Skeletal muscle satellite cell (primary cell): ENCODE measurements at regions not wholly inside any gene's neighbourhood (a gene's known extent, or its start where the extent isn't known, plus 50 kb on each side); places are given as distances from the start of the nearest gene placed in this dataset.

Experiments used
- H3K27me3 ChIP-seq: 2 replicates; pipeline ENCODE4 v1.7.0; 2013; ENCODE audit warnings: low read length; ENCODE audit not compliant: control insufficient read depth, insufficient read depth
- H3K36me3 ChIP-seq: 2 replicates; pipeline ENCODE4 v1.7.0; 2013; ENCODE audit warnings: mild to moderate bottlenecking, control low read depth, low read length; ENCODE audit not compliant: insufficient read depth
- H3K4me1 ChIP-seq: 2 replicates; pipeline ENCODE4 v1.7.0; 2013; ENCODE audit warnings: low read length; ENCODE audit not compliant: control insufficient read depth, insufficient read depth
- H3K4me2 ChIP-seq: 2 replicates; pipeline ENCODE4 v1.7.0; 2013; ENCODE audit warnings: mild to moderate bottlenecking, low read length
- H3K4me3 ChIP-seq: 2 replicates; pipeline ENCODE4 v1.7.0; 2013; ENCODE audit warnings: low read length
- H3K9ac ChIP-seq: 2 replicates; pipeline ENCODE4 v1.7.0; 2013; ENCODE audit warnings: mild to moderate bottlenecking, low read depth, low read length, moderate library complexity
- H3K9me3 ChIP-seq: replicated peaks from 2 replicates; pipeline ENCODE4 v1.7.0; 2013; ENCODE audit warnings: mild to moderate bottlenecking, control low read depth, low read length

- Histone ChIP-seq H3K27me3 (no peaks in the 10 kb centered on the region), H3K4me2 (no peak overlapping the region), H3K4me3 (no peak overlapping the region), H3K4me1 (no peaks in the 10 kb centered on the region), H3K9me3 (no peaks in the 10 kb centered on the region), H3K9ac (no peak overlapping the region), H3K36me3 (no peaks in the 10 kb centered on the region)
Measured at GRCh38 chr18:76144844-76145243, 350.2 kb downstream of the ZNF516 start.

GRCh38 chr18:76142611-76143010 is 352.4 kb downstream of the ZNF516 start:
- Histone ChIP-seq H3K9ac (no peak overlapping the region), H3K9me3 (no peaks in the 10 kb centered on the region), H3K4me2 (no peak overlapping the region), H3K27me3 (no peaks in the 10 kb centered on the region), H3K4me3 (no peak overlapping the region), H3K36me3 (no peaks in the 10 kb centered on the region), H3K4me1 (no peaks in the 10 kb centered on the region)

GRCh38 chr18:76139844-76140243 is 355.2 kb downstream of the ZNF516 start:
- Histone ChIP-seq H3K9me3 (no peaks in the 10 kb centered on the region), H3K9ac (no peak overlapping the region), H3K36me3 (no peaks in the 10 kb centered on the region), H3K4me1 (no peaks in the 10 kb centered on the region), H3K4me2 (no peak overlapping the region), H3K27me3 (no peaks in the 10 kb centered on the region), H3K4me3 (no peak overlapping the region)

GRCh38 chr18:76137216-76137615 is 357.8 kb downstream of the ZNF516 start:
- H3K9me3 ChIP-seq = no peaks in the 10 kb centered on the region
- no peaks in the 10 kb centered on the region for H3K4me1 ChIP-seq
- H3K4me2 ChIP-seq = no peak overlapping the region
- H3K9ac ChIP-seq = no peak overlapping the region
- H3K36me3 ChIP-seq = no peaks in the 10 kb centered on the region
- no peaks in the 10 kb centered on the region for H3K27me3 ChIP-seq
- H3K4me3 ChIP-seq = no peak overlapping the region

GRCh38 chr18:76136701-76137100 is 358.3 kb downstream of the ZNF516 start:
- no peaks in the 10 kb centered on the region for H3K36me3 ChIP-seq
- no peaks in the 10 kb centered on the region for H3K9me3 ChIP-seq
- no peak overlapping the region for H3K4me3 ChIP-seq
- no peak overlapping the region for H3K9ac ChIP-seq
- H3K27me3 ChIP-seq = no peaks in the 10 kb centered on the region
- H3K4me1 ChIP-seq = no peaks in the 10 kb centered on the region
- H3K4me2 ChIP-seq = no peak overlapping the region

GRCh38 chr18:76134628-76135027 is 360.4 kb downstream of the ZNF516 start:
- Histone ChIP-seq H3K27me3 (no peaks in the 10 kb centered on the region), H3K36me3 (no peaks in the 10 kb centered on the region), H3K4me2 (no peak overlapping the region), H3K9ac (no peak overlapping the region), H3K9me3 (no peaks in the 10 kb centered on the region), H3K4me3 (no peak overlapping the region), H3K4me1 (no peaks in the 10 kb centered on the region)

- H3K9ac ChIP-seq = no peak overlapping the region
- no peaks in the 10 kb centered on the region for H3K27me3 ChIP-seq
- no peaks in the 10 kb centered on the region for H3K9me3 ChIP-seq
- H3K4me3 ChIP-seq = no peak overlapping the region
- H3K36me3 ChIP-seq = no peaks in the 10 kb centered on the region
- no peak overlapping the region for H3K4me2 ChIP-seq
- H3K4me1 ChIP-seq = no peaks in the 10 kb centered on the region
Measured at GRCh38 chr18:76133873-76134272, 361.2 kb downstream of the ZNF516 start.

- Histone ChIP-seq H3K36me3 (no peaks in the 10 kb centered on the region), H3K9ac (no peak overlapping the region), H3K4me2 (no peak overlapping the region), H3K4me1 (no peaks in the 10 kb centered on the region), H3K9me3 (no peaks in the 10 kb centered on the region), H3K27me3 (no peaks in the 10 kb centered on the region), H3K4me3 (no peak overlapping the region)
Measured at GRCh38 chr18:76131738-76132137, 363.3 kb downstream of the ZNF516 start.

GRCh38 chr18:76130845-76131244 is 364.2 kb downstream of the ZNF516 start:
- no peak overlapping the region for H3K9ac ChIP-seq
- no peaks in the 10 kb centered on the region for H3K27me3 ChIP-seq
- no peaks in the 10 kb centered on the region for H3K36me3 ChIP-seq
- H3K4me1 ChIP-seq = no peaks in the 10 kb centered on the region
- H3K4me3 ChIP-seq = no peak overlapping the region
- no peak overlapping the region for H3K4me2 ChIP-seq
- no peaks in the 10 kb centered on the region for H3K9me3 ChIP-seq

- Histone ChIP-seq H3K9me3 (no peaks in the 10 kb centered on the region), H3K27me3 (peaks cover 3% of the 10 kb centered on the region), H3K4me2 (no peak overlapping the region), H3K4me3 (no peak overlapping the region), H3K4me1 (no peaks in the 10 kb centered on the region), H3K36me3 (no peaks in the 10 kb centered on the region), H3K9ac (no peak overlapping the region)
Measured at GRCh38 chr18:76126327-76126726, 368.7 kb downstream of the ZNF516 start.

GRCh38 chr18:76121011-76121410 is 374.0 kb downstream of the ZNF516 start:
- Histone ChIP-seq H3K36me3 (no peaks in the 10 kb centered on the region), H3K4me1 (no peaks in the 10 kb centered on the region), H3K4me3 (no peak overlapping the region), H3K9me3 (no peaks in the 10 kb centered on the region), H3K27me3 (peaks cover 3% of the 10 kb centered on the region), H3K9ac (no peak overlapping the region), H3K4me2 (no peak overlapping the region)

GRCh38 chr18:76115580-76115979 is 379.5 kb downstream of the ZNF516 start:
- Histone ChIP-seq H3K9me3 (no peaks in the 10 kb centered on the region), H3K4me3 (no peak overlapping the region), H3K36me3 (no peaks in the 10 kb centered on the region), H3K9ac (no peak overlapping the region), H3K4me1 (no peaks in the 10 kb centered on the region), H3K4me2 (no peak overlapping the region), H3K27me3 (peaks cover 3% of the 10 kb centered on the region)
